ENCODE measurements at regions not wholly inside any gene's neighbourhood (a gene's known extent, or its start where the extent isn't known, plus 50 kb on each side); places are given as distances from the start of the nearest gene placed in this dataset.

- Mint-ChIP-seq H3K4me3 (no peak overlapping the region), H3K27ac (no peak overlapping the region), H3K4me1 (0 out of 2 replicates have a peak, but pooled peaks cover 5% of the 10 kb centered on the region), H3K27me3 (ENCODE audit: low read depth) (no peaks in the 10 kb centered on the region), H3K9me3 (no peaks in the 10 kb centered on the region), H3K36me3 (no peaks in the 10 kb centered on the region)
- no peak for TF ChIP-seq ERG (CRISPR knock-in tag; IDR thresholded peaks at IDR 0.05)
- no peak for TF ChIP-seq ZNF423 (CRISPR knock-in tag; IDR thresholded peaks at IDR 0.05)
- TF ChIP-seq JAZF1 (CRISPR knock-in tag; IDR thresholded peaks at IDR 0.05), result no peak
- no peak for TF ChIP-seq SMAD4 (CRISPR knock-in tag; IDR thresholded peaks at IDR 0.05)
- no peak for TF ChIP-seq EMX1 (CRISPR knock-in tag; IDR thresholded peaks at IDR 0.05)
- TF ChIP-seq USF2 (CRISPR knock-in tag; IDR thresholded peaks at IDR 0.05), result no peak
- TF ChIP-seq MLX (CRISPR knock-in tag; IDR thresholded peaks at IDR 0.05), result no peak
- no peak for TF ChIP-seq ZNF425 (CRISPR knock-in tag; conservative IDR thresholded peaks at IDR 0.05)
- no peak for TF ChIP-seq ARID4B (CRISPR knock-in tag; IDR thresholded peaks at IDR 0.05; ENCODE audit: borderline replicate concordance)
- no peak for TF ChIP-seq ZNF138 (CRISPR knock-in tag; conservative IDR thresholded peaks at IDR 0.05)
- TF ChIP-seq JUN (CRISPR knock-in tag; IDR thresholded peaks at IDR 0.05), result no peak
- DNase-seq (ENCODE audit: low spot score) (no peak), ATAC-seq (no peak)
- POLR2A ChIA-PET, result no interaction called here
- CTCF ChIA-PET, result no interaction called here
Observed at GRCh38 chr3:95029644-95030043, 966.8 kb downstream of the NSUN3 start.

- ATAC-seq (peak; percentile 61), DNase-seq (ENCODE audit: low spot score) (no peak)
- no peaks in the 10 kb centered on the region for H3K36me3 Mint-ChIP-seq
- no peak overlapping the region for H3K4me3 Mint-ChIP-seq
- CTCF ChIA-PET, result no interaction called here
- 0 out of 2 replicates have a peak, but pooled peaks cover 5% of the 10 kb centered on the region for H3K9me3 Mint-ChIP-seq
- H3K27ac Mint-ChIP-seq, result no peak overlapping the region
- H3K27me3 Mint-ChIP-seq (ENCODE audit: low read depth), result no peaks in the 10 kb centered on the region
- peaks cover 16% of the 10 kb centered on the region for H3K4me1 Mint-ChIP-seq
- POLR2A ChIA-PET, result no interaction called here
- TF ChIP-seq ELF4 (CRISPR knock-in tag; IDR thresholded peaks at IDR 0.05; ENCODE audit: low read depth), result no peak
- TF ChIP-seq ZNF263 (CRISPR knock-in tag; IDR thresholded peaks at IDR 0.05; ENCODE audit: low read depth), result no peak
- TF ChIP-seq PRRX2 (CRISPR knock-in tag; IDR thresholded peaks at IDR 0.05), result no peak
- TF ChIP-seq NFE2L1 (CRISPR knock-in tag; IDR thresholded peaks at IDR 0.05), result no peak
- no peak for TF ChIP-seq ZSCAN18 (CRISPR knock-in tag; IDR thresholded peaks at IDR 0.05)
- no peak for TF ChIP-seq MAX (CRISPR knock-in tag; IDR thresholded peaks at IDR 0.05)
- TF ChIP-seq JUN (CRISPR knock-in tag; IDR thresholded peaks at IDR 0.05), result no peak
- no peak for TF ChIP-seq AR (CRISPR knock-in tag; IDR thresholded peaks at IDR 0.05)
- TF ChIP-seq CBFB (CRISPR knock-in tag; IDR thresholded peaks at IDR 0.05; ENCODE audit: low read depth), result no peak
- no peak for TF ChIP-seq ERG (CRISPR knock-in tag; IDR thresholded peaks at IDR 0.05)
Observed at GRCh38 chr3:95036526-95037021, 973.7 kb downstream of the NSUN3 start.

Measured in WTC11 (cell line).